Skeletal muscle cell (primary cell): ENCODE measurements at regions not wholly inside any gene's neighbourhood (a gene's known extent, or its start where the extent isn't known, plus 50 kb on each side); places are given as distances from the start of the nearest gene placed in this dataset.

Experiments used
- DNase-seq: peaks from one replicate; pipeline ENCODE4 v3.0.0-alpha.2; 2010; ENCODE audit warnings: low read depth
- H3K4me3 ChIP-seq: 2 replicates; pipeline ENCODE4 v1.5.1; 2011; ENCODE audit warnings: low read depth, mild to moderate bottlenecking, control low read depth, low read length, moderate library complexity

DNA sequence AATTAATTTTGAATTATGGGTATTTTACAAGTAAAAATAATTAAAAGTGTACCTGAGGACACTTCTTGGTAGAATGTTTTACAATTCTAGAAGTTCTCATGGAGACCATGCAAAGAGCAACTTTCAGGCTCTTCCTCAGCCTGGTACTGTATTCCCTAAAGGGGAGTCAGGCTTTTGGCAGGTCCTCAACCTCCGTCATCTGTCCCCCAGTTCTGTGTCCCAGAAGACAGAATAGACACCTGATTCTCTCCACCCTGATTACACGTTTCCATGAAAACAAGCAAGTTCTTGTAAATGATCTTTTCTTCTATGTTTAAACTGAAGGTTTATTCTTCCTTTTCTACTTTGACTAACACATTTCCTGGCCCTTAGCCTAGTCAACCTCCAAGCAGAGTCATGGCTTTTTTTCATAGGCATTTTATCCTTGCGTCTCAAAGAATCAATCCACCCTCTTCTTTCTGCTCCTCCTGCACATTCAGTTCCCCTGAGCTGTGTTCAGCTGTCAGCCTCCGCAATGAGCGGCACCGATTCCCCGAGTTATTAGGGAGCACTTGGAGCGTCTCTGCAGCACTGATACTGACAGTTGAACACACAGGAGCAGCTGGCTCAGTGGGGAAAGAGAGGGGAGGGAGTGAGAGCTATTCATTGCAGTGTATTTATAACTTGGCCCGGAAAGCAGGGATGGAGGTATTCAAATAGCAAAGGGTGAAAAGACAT lies 1082.4 kb upstream of the MAP3K7 start:
- peak; percentile 27 for DNase-seq
- H3K4me3 ChIP-seq: no peak overlapping the region

DNA sequence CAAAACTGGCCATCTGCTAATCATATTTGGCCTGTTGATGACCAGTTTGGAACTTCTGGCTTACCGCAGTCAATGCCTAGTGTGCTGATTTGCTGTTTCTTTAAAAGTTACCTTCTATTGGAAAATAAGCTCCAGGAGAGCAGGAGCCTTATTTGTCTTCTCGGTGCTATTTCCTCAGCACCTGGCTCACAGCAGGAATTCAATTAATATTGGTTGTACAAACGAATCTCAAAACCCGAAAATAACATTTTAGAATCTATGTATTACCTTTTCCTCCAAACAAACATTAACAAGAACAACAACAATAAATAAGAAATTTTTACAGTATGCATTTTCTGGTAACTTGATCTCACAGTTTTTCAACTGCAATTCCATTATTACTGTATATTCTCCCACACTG lies 1080.7 kb upstream of the MAP3K7 start:
- no peak for DNase-seq

DNA sequence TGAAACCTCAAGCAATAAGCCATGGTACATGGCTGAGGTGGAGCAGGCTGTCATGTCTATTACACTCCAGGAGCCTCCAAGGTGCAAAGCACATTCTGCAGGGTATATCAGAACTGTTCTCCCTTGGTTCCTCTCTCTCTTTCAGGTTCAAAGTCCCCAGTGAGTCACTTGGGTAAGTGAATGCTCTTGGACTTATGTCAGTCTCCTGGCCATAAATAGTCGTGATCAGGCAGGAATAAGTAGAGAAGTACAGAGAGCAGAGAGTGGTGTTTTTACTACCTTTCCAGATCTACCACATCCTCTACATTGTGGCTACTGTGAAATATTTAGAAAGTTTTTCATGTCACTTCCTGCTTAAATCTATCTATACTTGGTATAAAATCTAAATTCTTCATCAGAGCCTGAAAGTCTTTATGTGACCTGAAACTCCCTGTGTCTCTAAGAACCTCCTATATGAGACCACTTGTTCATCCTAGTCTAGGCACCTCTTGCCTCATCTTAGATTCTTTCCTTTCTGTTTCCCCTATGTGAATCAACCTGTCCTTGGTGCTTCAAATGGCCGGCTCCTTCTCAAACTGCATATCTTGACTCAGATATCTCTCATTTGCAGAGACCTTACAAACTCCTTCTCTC lies 1077.6 kb upstream of the MAP3K7 start:
- no peak overlapping the region for H3K4me3 ChIP-seq
- DNase-seq: no peak

More for the DNA sequence above, 1080.7 kb upstream of the MAP3K7 start:
- H3K4me3 ChIP-seq: no peak overlapping the region

DNA sequence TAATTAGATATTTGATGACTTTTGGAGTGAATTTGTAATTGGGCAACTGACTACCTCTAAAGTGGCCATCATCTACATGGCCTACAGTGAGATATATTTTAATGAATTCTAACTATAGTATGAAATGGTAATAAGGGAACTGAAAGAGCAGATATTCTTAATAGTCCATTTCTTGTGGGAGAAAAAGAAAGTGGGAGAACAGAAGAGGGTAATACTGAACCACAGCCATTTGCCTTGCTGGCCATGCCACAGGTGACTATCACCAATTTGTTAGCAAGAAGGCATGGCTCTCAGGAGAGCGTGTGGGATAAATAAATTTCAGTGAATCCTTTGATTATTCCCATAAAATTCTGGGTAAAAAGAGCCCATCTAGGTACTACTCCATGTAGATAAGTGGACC lies 1074.0 kb upstream of the MAP3K7 start:
- DNase-seq: no peak
- no peak overlapping the region for H3K4me3 ChIP-seq

DNA sequence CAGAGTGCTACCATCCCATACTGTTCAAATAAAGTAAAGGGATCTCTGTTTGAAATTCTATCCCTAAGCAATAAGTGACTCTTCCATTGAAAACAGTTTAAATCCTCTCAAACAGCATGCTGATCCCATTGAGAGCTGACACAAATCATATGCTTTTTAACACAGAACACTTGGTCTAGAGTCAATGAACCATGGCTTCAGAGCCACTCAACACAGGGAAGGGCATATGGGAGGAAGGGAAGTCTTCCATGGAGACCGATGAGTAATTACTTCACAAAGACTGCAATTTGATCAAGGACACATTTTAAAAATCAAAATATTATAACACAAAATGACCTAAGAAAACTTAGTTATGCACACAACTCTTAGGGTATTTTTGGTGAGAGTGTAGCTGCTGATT lies 1073.0 kb upstream of the MAP3K7 start:
- no peak overlapping the region for H3K4me3 ChIP-seq
- DNase-seq: no peak

DNA sequence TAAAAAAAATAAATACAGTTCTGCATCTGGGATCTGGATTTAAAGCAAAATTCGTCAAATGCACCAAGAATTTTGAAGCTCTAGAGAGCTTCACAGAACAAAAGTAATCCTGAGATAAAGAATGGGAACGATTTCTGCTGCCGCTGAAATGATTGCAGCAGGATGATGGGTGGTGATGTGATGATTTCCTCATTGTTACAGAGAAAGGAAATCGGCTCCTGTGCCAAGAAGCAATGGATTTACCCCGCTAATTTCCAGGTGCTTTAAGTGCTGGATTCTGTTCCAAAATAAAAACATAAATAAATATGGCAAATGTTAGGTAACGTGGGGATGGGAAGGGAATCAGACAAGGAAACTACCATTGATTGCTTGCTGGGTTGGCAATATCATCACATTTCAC lies 1067.9 kb upstream of the MAP3K7 start:
- H3K4me3 ChIP-seq: no peak overlapping the region
- no peak for DNase-seq

DNA sequence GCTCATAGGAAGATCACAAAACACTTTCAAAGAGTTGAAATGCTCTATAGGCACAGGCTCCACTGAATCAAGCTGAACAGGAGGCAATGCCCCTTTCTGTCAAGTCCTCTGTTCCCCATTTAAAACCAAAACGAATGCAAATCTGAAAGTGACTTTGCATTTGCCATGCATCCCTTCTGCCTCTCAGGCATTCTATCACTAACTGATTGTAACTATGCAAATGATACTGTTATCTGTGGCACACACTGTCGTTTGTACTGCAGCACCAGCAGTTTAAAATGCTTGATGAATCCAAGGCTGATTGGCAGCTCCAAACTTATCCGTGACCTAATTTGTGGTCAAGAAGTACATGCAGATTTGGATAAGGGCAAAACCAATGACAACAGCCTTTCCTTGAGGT lies 1067.5 kb upstream of the MAP3K7 start:
- no peak for DNase-seq
- H3K4me3 ChIP-seq: no peak overlapping the region

DNA sequence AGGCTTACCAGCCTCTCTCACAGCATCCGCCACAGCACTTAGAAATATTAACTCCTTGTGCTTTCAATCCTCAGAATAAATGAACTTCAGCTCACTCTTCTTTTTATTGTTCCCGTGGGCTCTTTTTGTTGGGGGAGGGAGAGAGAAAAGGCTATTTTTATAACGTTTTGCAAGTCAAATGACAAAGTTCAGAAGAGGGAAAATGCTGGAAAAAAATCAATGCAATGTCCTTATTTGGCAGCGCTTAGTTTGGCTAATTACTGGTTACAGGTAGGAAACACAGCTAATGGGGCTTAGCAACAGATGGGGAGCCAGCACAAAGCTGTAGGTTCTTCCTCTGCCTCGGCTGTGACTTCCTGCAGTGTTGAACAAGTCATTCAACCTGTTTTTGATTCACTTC lies 1067.0 kb upstream of the MAP3K7 start:
- DNase-seq: no peak

DNA sequence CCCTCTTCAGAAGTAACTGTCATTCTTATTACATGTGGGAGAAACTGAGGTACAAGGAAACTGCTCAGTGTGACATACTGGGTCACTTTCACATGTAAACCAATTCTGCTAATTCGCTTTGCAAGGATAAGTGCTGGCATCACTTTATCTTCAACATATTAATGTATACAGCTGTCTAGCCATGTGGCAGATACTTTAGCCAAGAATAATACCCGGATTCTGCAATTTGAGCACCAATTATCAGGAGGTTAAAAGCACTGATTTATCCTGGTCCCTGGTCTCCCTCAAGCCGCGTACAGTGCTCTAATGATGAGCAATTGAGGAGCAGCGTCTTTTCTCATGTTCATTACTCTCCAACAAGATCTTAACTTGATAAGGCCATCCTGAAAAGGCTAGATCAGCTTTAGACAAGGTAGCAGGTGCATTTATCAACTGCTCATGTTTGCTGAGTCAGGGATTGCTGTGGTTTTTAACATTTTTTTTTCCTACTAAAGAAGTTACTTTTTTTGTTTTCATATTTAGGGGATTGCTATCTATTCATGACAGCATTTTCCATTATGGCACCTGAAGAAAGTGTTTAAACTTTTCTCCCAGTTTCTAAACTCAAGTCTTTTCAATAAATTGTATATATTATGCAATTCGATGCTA lies 1066.3 kb upstream of the MAP3K7 start:
- no peak for DNase-seq
- H3K4me3 ChIP-seq: no peak overlapping the region

More for the DNA sequence above, 1067.0 kb upstream of the MAP3K7 start:
- no peak overlapping the region for H3K4me3 ChIP-seq

DNA sequence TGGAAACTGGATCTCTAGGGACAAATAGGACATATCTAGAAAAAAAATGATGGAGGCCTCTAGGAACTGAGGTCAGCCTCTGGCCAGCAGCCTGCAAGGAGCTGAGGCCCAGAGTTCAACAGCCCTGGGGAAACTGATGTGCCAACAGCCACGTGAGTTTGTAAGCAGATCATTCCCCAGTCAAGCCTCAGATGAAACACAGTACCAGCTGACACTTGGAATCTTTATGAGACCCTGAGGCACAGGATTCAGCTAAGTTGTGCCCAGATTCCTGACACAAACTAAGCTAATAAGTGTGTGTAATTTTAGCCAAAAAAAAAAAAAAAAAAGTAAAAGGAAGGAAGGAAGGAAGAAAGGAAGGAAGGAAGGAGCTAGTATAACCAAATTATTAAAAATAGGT lies 1059.8 kb upstream of the MAP3K7 start:
- no peak for DNase-seq
- no peak overlapping the region for H3K4me3 ChIP-seq

DNA sequence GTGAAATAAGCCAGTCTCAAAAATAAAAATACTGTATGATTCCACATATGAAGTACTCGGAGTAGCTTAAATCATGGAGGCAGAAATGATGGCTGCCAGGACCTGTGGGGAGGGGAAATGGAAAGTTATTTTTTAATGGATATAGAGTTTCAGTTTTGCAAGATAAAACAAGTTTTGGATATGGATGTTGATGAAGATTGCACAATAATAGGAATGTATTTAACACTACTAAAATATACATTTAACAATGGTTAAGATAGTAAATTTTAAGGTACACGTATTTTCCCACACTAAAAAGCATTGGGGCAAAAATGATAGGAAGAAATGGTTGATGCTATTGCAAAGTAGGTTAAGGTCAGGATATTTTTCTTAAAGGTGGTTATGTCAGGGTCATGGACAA lies 1058.9 kb upstream of the MAP3K7 start:
- DNase-seq: no peak
- no peak overlapping the region for H3K4me3 ChIP-seq

DNA sequence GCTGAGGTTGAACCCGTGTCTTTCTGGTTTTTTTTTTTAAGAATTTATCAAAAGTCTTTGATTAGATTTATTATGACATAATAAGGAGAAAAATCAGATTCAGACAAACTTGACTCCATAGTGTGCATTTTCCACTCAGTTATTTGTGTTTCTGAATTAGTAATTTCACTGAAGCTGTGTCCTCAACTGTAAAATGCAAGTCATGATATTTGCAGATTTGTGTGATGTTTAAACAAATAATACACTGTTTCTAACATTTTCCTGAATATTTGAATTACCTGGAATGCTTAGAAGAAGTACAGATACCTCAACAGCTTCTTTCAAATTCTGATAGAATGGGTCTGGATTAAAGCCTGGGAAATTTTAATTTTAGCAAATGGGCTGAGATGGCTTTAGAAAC lies 1050.3 kb upstream of the MAP3K7 start:
- H3K4me3 ChIP-seq: no peak overlapping the region
- no peak for DNase-seq

DNA sequence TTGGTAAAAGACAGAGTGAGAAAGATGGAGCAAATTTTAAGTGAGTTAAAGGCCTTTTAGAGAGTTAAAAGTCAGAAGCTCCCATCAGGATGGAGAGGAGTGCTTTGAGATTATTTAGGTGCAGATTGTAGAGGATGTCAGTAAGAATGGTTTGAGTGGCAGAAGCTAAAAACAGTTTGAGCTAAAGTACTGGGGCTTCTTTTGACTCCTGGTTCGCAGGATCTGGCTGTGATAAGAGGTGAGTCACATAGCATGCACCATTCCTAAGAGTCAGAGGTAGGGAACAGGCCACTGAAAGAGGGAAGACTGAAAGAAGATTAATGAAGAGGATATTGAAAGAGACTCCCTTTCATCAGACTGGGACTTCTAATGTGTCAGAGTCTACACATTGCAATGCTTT lies 1047.9 kb upstream of the MAP3K7 start:
- no peak overlapping the region for H3K4me3 ChIP-seq
- no peak for DNase-seq

DNA sequence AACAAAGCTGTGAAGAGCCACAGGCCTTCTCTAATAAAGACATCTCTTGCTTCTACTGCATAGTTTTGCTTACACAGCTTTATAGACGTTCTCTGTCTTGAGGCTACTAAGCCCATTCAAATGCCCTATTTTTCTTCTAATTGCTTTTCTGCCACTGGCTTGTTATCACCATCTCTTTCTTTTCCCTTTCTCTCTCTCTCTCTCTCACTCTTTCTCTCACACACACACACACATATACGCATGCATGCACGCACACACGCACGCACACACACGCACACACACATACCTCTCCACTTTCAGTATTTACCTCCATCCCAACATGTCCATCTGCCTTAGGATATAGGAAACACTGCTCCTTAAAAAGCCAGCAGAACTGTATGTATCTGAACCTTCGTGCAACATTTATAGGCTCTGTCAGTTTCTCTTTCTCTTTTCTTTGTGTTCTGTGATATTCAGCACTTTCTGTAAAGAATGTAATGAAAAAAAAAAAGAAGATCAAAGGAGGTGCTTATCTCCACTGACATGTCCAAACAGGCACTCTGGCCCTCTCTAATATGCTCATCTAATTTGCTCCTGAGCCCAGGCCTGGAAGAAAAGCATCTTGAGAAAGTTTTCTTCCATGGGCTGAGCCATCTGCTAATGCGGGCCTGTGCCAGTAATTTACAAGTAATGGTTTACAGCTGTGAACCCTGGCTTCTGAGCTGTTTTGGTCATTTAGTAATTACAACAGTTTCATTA lies 1046.7 kb upstream of the MAP3K7 start:
- no peak for DNase-seq
- H3K4me3 ChIP-seq: no peak overlapping the region

DNA sequence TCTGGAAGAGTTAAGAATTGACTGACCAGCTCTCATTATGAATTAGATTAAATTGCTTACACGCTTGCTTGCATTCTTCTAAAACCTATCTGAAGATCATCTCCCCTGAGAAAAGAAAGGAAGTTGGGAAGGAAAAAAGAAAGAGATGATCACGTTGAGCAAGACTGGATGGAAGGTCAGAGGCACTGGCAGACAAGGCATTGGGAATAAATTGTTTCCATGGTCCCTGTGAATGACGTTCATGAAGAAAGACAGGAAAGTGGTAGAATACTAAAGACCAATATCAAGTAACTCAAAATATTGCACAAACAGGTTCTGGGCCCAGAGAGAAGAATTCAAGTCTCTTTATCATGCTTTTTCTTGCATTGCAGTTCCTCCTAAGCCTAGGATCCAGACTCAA lies 1045.4 kb upstream of the MAP3K7 start:
- no peak for DNase-seq
- H3K4me3 ChIP-seq: no peak overlapping the region

DNA sequence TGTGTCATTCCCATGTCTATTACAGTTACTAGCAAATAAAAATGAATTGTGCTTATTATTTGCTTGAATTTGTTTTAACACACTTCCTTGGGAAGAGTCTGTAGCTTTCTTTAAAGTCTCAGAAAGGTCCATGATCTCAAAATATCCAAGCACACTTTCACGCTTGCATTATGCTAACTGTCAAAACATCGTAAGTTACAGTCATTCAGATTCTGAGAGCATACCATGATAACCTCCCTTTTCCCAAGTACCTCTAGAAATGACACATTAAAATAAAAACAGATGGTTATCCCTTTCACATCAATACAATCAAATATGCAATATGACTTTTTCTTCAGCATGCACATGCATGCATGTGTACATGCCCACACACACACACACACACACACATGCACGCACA lies 1044.4 kb upstream of the MAP3K7 start:
- no peak overlapping the region for H3K4me3 ChIP-seq
- DNase-seq: no peak

DNA sequence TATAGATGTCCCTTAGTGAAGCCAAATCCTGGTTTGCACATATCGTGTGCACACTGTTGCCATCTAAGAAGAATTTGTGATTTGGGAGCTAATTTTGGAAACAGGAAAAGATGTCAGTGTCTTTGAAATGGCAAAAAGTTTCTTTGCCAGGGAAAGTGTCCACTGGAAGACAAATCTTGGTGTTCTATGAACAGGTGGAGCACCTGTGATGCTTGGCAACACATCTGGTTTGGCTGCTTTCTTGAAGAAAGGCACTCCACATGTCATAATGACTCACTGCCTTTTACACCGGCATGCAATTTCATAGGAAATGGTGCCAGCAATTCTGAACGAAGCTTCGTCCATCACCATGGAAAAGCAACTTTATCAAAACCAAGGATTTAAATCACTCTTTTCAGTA lies 1040.0 kb upstream of the MAP3K7 start:
- no peak overlapping the region for H3K4me3 ChIP-seq
- DNase-seq: no peak

DNA sequence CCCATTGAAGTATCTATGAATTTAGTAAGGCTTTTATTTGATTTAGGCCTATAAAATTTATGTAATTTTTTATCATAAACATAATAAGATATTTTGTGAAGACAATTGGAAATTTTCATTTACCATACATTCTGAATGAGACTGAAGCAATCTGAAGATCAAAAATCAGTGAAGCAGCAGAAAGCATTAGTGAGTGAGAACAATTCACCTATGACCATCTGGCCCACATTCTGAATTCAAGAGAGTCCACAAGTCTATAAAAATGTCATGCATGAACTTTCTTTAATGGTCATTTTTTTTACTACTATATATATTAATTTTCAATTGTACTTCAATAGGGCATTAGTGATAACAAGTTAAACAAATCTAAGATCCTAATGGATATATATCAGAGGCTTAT lies 1026.6 kb upstream of the MAP3K7 start:
- H3K4me3 ChIP-seq: no peak overlapping the region
- no peak for DNase-seq

DNA sequence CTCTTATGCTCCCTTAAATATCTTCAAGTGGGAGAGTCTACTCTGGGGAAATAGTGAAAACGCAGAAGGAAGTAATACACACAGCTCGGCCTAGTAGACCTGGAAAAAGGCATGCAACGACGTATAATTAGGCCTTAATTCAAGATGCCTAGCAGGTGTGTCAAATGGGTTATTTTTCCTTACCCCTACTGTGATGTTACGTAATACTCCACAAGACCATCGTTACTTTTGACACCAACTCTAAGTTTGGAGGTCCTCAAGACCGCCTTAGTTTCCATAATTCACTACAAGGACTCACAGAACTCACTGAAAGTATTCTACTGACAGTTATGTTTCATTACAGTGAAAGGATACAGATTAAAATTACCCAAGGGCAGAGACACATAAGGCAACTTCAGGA lies 1024.3 kb upstream of the MAP3K7 start:
- DNase-seq: no peak
- no peak overlapping the region for H3K4me3 ChIP-seq

DNA sequence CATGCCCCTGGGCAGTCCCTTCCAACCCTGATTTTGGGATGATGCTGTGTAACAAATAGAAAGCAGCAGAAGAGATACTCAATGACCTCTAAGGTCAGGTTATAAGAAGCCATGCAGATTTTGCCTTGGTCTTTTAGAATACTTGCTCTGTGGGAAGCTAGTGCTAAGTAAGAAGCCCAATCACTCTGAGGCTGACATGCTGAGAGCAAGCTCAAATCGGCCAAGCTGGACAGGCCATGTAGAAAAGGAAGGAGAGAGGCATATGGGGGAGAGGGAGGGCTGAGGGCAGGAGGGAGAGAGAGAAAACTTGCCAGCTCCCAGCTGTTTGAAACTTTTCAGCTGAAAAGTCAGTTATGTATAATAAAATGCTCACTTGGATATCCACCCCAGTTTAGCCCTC lies 1021.6 kb upstream of the MAP3K7 start:
- DNase-seq: no peak
- H3K4me3 ChIP-seq: no peak overlapping the region
